NCI-H526 treated with DMSO at 0.1 percent for 48 hours (cell line): ENCODE measurements at regions not wholly inside any gene's neighbourhood (a gene's known extent, or its start where the extent isn't known, plus 50 kb on each side); places are given as distances from the start of the nearest gene placed in this dataset.

Source experiments
- DNase-seq: peaks from one replicate; lab custom pipeline; 2025; lab: John Stamatoyannopoulos, UW

DNA sequence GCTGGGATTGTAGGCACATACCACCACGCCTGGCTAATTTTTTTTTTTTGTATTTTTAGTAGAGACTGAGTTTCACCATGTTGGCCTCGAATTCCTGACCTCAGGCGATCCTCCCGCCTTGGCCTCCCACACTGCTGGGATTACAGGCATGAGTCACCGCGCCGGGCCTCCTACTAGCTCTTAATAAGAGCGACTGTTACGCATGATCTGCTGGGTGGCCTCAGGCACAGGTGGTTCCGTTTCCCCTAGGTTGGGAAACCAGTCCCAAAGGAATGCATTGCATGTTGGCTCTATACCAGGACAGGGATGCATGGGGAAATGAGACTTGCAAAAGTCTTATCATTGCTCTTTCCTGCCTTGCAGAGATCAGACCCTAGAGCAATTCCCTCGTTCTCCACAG is 184.7 kb upstream of the PPP1R26 start:
- DNase-seq: no peak

- no peak for DNase-seq
These were observed 183.9 kb upstream of the PPP1R26 start for GRCh38 chr9:135295551-135296300.

DNA sequence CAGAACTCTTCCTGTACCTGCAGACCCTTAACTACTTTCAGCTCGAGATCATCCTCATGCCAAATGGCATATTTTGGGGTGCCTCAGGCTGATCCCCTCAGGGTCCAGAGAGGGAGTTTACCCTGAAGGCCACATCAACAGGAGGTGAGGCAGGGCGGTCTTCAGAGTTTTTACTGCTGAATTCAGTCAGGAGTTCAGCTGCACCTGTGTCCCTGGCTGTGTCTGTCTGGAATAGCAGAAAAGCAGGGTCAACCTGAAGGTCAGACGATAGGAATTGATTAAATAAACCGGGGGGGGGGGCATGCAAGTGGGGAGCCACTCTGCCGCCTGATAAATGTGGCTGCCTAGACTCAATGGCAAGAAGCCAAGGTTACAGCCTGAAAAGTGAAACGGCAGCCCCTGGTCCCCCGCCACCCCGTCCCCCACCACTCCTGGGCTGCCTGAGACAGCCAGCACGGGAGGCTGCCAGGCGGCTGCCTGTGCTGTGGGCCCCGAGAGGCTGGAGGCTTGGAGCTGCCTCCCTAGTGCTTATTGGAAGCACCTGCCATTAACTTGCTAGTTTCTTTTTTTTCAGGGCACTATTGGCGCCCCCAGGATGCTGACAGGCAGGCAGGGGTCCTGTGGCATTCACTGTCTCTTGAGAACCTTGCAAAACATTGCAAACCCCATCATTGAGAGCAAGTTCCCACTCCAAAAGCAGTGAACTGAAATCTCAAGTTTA is 182.7 kb upstream of the PPP1R26 start:
- DNase-seq: no peak

- DNase-seq: no peak
These were observed 182.0 kb upstream of the PPP1R26 start for GRCh38 chr9:135297456-135298075.

DNA sequence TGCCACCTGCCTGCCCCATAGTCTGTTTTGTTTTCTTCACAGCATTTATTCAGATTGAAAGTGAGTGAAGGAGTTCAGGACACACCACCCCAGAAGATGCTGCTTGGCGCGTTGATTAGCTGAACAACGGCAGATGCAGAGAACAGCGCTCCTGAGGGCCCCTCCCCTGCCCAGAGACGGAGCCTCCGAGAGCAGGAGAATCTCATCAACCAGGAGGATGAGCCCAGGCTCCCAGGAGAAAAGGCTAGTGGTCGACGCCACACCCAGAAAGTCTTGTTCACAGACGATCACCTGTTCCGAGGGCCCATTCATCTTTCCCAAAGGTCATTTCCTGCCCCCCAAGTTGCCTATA is 180.4 kb upstream of the PPP1R26 start:
- no peak for DNase-seq

GRCh38 chr9:135299651-135300345 is 179.8 kb upstream of the PPP1R26 start:
- no peak for DNase-seq

DNA sequence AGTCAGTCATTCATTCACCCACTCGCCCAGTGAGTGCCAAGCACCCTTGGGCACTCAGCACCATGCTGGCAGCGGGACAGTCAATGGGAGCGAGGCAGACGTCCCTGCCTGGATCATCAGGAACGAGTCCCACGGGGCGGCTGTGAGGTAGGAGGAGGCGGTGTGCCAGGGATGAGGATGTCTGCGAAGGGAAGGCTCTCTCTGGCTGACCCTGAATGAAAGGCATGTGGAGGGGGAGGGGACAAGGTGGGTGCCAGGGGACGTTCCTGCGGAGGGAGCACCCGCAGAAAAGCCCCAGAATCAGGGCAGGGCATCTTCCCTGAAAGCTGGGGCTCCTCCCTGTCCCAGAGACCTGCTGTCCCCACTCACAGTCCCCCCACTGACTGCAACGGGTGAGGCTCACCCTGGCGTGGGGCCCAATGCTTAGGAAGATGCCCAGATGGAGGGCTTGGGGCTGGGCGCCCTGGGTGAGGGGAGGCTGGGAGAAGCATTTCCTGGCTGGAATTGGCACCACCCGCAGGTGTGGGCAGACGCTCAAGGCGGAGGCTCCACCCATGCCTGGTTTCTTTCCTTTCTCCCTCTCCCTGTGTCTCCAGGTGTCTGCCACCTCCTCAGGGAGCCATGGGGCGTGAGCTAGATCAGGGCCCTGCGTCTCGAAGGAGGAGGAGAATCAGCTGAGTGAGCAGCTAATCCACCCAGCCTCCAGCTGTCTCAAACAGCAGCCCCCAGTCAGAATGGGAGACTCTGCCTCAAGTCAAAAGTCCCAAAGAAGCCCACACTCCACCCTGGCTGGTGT is 179.0 kb upstream of the PPP1R26 start:
- DNase-seq: no peak

DNA sequence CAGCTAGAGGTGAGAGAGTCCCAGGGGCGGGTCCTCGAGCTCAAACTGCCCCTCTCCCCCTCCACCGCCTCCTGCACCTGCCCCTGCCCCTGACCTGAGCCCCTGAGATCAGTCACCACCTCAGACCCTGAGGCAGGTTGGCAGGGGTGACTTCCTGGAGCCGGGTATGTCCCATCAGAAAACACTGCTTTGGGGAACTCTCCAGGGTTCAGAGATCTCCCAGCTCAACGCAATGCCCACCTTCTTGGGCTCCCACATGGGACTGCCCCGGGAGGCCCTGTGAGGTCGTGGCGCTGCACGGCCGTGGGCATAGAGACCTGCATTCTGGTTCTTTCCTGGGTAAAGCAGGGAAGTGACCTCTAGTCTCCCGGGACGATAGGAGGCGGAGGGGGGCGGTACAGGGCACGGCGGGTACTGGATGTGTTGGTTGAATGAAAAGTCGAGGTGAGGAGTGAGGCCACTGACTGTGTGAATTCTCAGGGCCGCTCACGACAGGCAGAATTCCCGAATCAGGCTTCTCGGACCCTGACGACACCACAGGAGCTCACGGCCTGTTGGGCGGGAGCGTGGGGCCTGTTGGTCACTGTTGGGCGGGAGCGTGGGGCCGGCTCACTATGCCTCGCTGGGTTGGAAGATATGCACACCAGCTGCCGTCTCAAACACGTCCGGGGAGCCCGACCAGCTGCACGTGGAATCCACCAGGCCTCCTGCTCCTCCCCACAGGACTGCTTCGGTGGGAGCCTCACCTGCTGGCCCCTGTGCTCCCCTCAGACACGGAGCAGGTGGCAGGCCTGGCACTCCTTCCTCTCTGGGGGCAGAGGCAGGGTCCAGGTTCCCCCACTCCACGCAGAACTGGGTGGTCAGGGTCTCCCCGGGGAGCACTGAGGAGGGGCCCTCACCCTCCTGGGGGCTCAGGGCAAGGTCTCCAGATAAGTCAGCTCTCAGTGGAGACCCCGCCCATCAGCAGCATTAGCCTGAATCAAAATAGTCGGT is 178.0 kb upstream of the PPP1R26 start:
- no peak for DNase-seq

DNA sequence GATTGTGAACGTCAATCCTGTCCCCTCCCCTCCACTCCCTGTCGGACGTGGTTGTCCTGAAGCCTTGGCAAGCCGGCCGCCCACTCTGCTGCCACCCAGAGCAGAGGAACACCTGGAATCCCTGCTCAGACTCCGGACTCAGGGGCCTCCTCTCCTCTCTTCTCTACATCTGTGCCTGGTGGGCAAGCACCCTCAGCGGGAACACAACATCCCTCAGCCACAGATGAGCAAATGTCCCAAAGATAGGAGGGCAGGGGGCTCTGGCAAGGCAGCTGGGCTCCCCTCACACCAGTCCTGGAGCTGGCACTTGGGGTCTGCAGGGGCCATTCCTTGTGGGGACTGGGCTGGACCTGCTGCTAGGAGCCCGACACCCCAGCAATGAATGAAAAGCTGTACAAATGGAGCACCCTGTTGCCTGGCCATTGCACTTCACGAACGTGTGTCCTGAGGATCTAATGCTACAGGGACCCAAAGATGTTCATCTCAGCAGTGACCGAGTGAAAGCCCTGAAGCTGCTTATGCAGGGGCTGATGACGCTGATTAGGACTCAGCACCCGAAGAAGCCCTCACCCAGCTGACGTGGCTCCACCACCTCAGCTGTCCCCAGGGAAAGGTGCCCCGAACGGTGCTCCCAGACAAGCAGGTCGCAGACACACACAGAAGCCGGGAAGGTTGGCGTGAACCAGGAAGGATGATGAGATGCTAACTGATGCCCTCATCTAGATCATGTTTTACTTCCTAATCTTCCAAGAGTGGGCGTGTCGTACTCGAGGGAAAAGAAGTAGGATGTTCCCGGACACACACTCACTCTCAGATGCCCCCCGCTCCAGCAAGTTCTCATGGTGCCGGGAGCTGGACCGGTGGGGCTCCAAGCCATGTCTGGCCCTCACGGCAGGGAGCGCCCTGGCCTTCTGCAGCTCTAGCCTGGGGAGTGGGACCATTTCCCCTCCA is 177.0 kb upstream of the PPP1R26 start:
- DNase-seq: no peak

DNA sequence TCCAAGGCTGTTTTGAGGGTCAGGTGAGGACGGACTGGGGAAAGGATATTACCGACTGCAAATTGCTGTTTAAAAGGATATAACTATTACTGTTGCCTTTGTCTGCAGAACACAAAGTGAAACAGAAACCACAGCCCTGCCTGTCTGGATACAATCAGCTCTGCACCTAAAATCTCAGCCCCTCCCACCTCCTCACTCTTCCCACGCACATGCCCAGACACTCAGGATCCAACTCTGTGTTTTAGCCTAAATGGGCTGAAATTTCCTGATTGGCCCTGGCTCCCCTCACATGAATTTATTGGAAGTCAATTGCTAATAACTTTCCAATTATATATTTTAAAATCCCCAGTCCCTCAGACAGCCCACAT is 176.3 kb upstream of the PPP1R26 start:
- DNase-seq: no peak

DNA sequence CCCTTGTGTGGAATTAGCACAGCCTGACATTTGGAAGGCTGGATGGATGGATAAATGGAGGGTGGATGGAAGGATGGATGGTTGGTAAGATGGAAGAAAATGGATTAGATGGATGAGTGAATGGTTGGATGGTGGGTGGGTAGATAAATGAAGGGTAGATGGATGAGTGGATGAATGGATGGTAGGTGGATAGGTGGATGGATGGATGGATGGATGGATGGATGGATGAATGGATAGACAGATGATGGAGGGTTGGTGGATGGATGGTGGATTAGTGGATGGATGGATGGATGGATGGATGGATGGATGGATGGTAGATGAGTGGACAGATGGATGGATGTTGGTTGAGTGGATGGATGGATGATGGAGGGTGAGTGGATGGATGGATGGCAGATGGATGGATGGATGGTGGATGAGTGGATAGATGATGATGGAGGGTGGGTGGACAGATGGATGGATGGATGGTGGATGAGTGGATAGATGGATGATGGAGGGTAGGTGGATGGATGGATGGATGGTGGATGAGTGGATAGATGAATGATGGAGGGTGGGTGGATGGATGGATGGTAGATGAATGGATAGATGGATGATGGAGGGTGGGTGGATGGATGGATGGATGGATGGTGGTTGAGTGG is 175.6 kb upstream of the PPP1R26 start:
- no peak for DNase-seq

- no peak for DNase-seq
These were observed 174.7 kb upstream of the PPP1R26 start for GRCh38 chr9:135304886-135305285.

DNA sequence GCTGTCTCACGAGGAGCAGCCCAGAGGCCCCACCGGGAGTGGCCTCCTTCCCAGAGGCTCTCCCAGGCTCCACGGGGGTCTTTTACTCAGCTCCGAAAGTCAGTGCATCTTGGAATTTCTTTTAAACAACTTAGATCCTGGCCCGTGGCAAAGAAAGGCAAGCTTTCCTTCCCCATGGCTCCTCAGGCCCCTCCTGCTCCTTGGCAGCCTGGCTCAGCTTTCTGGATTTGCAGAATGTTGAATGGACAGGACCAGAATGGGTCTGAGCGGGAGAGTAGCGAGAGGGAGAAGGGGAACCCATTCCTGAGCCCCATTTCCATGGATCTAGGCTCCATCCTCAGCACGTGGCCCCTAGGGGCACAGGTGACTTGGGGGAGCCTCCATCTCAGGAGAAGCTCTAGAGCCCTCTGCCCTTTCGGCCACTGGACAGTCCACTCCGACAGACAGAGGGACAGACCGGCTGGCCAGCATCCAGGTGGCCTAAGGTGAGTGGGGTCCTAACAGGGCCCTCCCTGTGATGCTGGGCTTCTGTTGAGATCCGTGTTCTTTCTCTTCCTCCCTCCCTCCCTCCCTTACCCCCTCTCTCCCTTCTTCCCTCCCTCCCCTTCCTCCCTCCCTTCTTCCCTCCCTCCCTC is 173.9 kb upstream of the PPP1R26 start:
- no peak for DNase-seq

DNA sequence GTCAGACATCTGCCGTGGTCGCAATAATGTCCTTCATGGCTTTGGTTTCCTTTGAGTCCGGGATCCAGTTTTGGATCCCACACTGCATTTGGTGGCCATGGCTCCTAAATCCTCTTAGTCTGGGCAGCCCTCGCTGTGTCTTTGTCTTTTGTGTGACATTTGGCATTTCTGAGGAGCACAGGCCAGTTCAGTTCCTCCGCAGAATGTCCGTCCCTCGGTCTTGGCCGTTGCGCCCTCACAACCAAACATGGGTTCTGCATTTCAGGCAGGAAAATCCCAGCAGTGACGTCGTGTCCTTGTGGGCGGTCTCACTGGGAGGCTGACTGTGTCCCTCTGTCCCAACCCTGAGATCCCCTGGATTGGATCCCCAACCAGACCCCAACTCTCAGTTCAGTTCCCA is 172.9 kb upstream of the PPP1R26 start:
- no peak for DNase-seq

- DNase-seq: no peak
These were observed 172.3 kb upstream of the PPP1R26 start for GRCh38 chr9:135307300-135307699.

- DNase-seq: peak; percentile 26
These were observed 171.7 kb upstream of the PPP1R26 start for GRCh38 chr9:135307919-135308318.

DNA sequence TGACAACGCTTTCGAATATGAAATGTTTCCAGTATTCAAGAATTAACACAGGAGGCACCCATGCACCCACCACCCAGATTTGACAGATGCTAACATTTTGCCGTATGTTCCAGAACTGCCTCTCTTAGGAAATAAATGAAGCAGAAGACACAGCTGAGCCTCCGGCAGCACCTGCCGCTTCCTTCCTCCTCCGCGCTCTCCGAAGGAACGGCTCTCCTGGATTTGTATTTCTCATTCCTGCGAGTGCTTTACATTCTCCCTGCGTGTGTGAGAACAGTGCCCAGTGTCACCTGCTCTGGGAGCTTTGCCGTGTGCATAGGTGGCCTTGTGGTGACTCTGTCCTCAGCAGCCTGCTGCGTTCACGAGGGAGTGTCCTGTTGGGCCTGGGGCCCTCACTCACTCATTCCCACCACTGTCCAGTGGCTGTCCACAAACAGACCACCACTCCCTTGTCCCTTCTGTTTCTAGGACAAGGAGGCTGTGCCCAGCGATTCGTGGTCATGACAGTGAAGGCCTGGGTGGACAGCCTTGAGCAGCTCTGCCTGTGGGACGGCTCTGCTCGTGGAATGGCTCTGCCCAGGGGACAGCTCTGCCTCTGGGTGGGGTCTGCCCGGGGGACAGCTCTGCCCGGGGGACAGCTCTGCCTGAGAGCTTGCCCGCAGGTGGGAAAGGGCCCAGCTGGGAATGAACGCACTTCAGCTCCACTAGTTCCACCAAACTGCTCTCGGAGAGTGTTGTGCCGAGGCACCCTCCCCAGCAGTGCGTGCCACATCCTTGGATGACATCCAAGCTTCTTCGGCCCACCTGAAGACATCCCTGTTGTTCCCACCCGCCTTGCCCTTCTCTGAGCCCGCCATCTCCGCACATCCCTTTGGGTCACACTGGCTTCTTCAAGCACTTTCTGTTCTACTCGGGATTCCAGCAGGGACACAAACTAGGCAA is 170.5 kb upstream of the PPP1R26 start:
- DNase-seq: no peak

GRCh38 chr9:135309763-135310125 is 169.8 kb upstream of the PPP1R26 start:
- no peak for DNase-seq
